ENCODE measurements at regions not wholly inside any gene's neighbourhood (a gene's known extent, or its start where the extent isn't known, plus 50 kb on each side); places are given as distances from the start of the nearest gene placed in this dataset.

GRCh38 chr2:6080932-6081753 lies 389.0 kb downstream of the SOX11 start:
- TF ChIP-seq CTCF (IDR thresholded peaks at IDR 0.05), result no peak
- Mint-ChIP-seq H3K36me3 (ENCODE audit: low read depth) (no peaks in the 10 kb centered on the region), H3K4me1 (no peaks in the 10 kb centered on the region), H3K4me3 (no peak overlapping the region), H3K27ac (no peak overlapping the region), H3K9me3 (no peaks in the 10 kb centered on the region), H3K27me3 (no peaks in the 10 kb centered on the region)
- ATAC-seq (ENCODE audit: low read depth) (no peak), DNase-seq (no peak)
- intact Hi-C loops (cut with micrococcal nuclease), result no loop called here
- ChIA-PET POLR2A (no interaction called here), CTCF (no interaction called here)

GRCh38 chr2:6081955-6082624 lies 389.9 kb downstream of the SOX11 start:
- Mint-ChIP-seq H3K9me3 (no peaks in the 10 kb centered on the region), H3K4me1 (no peaks in the 10 kb centered on the region), H3K27ac (no peak overlapping the region), H3K4me3 (no peak overlapping the region), H3K27me3 (no peaks in the 10 kb centered on the region), H3K36me3 (ENCODE audit: low read depth) (no peaks in the 10 kb centered on the region)
- no peak for TF ChIP-seq CTCF (IDR thresholded peaks at IDR 0.05)
- ATAC-seq (ENCODE audit: low read depth) (no peak), DNase-seq (no peak)
- ChIA-PET POLR2A (no interaction called here), CTCF (no interaction called here)
- intact Hi-C loops (cut with micrococcal nuclease), result no loop called here

- H3K27ac Mint-ChIP-seq, result no peak overlapping the region
- intact Hi-C loops (cut with micrococcal nuclease), result no loop called here
- POLR2A ChIA-PET, result no interaction called here
- H3K4me1 Mint-ChIP-seq, result no peaks in the 10 kb centered on the region
- no peak for DNase-seq
- no peak overlapping the region for H3K4me3 Mint-ChIP-seq
- H3K9me3 Mint-ChIP-seq, result no peaks in the 10 kb centered on the region
- no peaks in the 10 kb centered on the region for H3K27me3 Mint-ChIP-seq
- CTCF ChIA-PET, result no interaction called here
- no peaks in the 10 kb centered on the region for H3K36me3 Mint-ChIP-seq (ENCODE audit: low read depth)
- no peak for ATAC-seq (ENCODE audit: low read depth)
- TF ChIP-seq CTCF (IDR thresholded peaks at IDR 0.05), result no peak
These were observed 390.4 kb downstream of the SOX11 start for GRCh38 chr2:6082625-6083018.

- H3K27ac Mint-ChIP-seq, result no peak overlapping the region
- no peak for DNase-seq
- H3K27me3 Mint-ChIP-seq, result no peaks in the 10 kb centered on the region
- H3K9me3 Mint-ChIP-seq, result no peaks in the 10 kb centered on the region
- ChIA-PET CTCF (no interaction called here), POLR2A (no interaction called here)
- H3K4me3 Mint-ChIP-seq, result no peak overlapping the region
- ATAC-seq (ENCODE audit: low read depth), result no peak
- H3K4me1 Mint-ChIP-seq, result no peaks in the 10 kb centered on the region
- no peak for TF ChIP-seq CTCF (IDR thresholded peaks at IDR 0.05)
- intact Hi-C loops (cut with micrococcal nuclease), result no loop called here
- no peaks in the 10 kb centered on the region for H3K36me3 Mint-ChIP-seq (ENCODE audit: low read depth)
These were observed 391.0 kb downstream of the SOX11 start for GRCh38 chr2:6083136-6083535.

- Mint-ChIP-seq H3K27me3 (no peaks in the 10 kb centered on the region), H3K4me1 (no peaks in the 10 kb centered on the region), H3K9me3 (no peaks in the 10 kb centered on the region), H3K4me3 (no peak overlapping the region), H3K36me3 (ENCODE audit: low read depth) (no peaks in the 10 kb centered on the region), H3K27ac (no peak overlapping the region)
- CTCF ChIA-PET, result no interaction called here
- ATAC-seq (ENCODE audit: low read depth) (no peak), DNase-seq (no peak)
- TF ChIP-seq CTCF (IDR thresholded peaks at IDR 0.05), result no peak
- POLR2A ChIA-PET, result no interaction called here
- intact Hi-C loops (cut with micrococcal nuclease), result no loop called here
These were observed 397.3 kb downstream of the SOX11 start for GRCh38 chr2:6089474-6089873.

Measured in activated B cell treated with CpG ODN at 0.5 μM for 24 hours (primary cell).